Daoy (cell line): ENCODE measurements at regions not wholly inside any gene's neighbourhood (a gene's known extent, or its start where the extent isn't known, plus 50 kb on each side); places are given as distances from the start of the nearest gene placed in this dataset.

ENCODE experiments used
- DNase-seq: peaks from one replicate; pipeline ENCODE4 v3.0.0-alpha.2; 2015; ENCODE audit warnings: low read depth

GRCh38 chr6:126419901-126420300 lies 80.0 kb downstream of the CENPW start:
- DNase-seq: no peak

DNA sequence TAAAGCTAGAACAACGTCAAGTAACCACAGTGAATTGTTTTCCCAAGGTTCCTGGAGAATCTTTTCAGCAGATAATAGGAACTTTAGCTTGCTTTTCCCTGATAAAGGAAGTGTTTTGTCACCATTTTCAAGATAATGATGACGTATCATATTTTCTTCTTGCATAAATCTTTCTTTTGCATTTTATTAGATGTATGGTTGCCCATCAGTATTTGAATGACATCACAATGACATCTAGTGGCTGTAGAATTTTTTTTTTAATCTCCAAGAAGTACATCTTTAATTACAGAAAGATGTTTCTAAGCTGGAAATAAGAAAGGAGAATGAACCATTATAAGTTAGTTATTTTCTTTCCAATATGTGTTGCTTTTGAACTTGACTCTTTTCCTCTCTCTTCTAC lies 83.0 kb downstream of the CENPW start:
- DNase-seq: no peak

DNA sequence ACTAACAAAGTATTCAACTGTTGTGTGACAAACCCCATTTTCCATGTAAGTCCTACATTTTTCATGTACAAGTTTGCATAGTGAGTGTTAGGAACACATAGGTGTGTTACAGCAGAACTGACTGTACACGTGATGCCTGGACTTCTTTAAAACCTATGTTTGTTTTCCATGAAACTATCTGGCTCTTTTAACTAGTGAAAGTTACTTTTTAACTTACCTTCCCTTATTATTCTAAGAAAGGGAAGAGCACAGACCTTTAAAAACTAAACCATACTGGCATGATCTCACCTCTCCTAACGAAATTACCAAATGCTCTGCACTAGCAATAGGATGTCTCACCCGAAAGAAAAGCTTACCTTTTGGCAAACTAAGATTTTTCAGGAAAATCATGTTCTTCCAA lies 87.8 kb downstream of the CENPW start:
- DNase-seq: no peak

DNA sequence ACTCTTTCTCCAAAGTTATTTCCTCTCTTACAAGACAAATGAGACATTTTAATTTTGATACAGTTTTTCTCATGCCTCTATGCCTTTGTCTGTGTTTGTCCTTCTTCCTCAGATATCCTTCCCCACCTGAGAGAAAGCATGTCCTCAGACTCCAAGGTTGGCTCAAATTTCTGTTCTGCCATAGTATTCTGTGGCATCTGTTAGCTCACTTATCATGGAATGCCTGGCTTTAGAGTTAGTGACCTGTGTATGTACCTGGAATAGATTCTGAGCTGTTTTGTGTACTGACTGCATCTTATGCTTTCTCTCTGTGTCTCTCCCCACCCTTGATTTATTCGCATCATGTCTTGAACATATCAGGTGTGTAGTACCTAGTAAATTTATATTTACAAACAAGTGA lies 90.0 kb downstream of the CENPW start:
- no peak for DNase-seq

DNA sequence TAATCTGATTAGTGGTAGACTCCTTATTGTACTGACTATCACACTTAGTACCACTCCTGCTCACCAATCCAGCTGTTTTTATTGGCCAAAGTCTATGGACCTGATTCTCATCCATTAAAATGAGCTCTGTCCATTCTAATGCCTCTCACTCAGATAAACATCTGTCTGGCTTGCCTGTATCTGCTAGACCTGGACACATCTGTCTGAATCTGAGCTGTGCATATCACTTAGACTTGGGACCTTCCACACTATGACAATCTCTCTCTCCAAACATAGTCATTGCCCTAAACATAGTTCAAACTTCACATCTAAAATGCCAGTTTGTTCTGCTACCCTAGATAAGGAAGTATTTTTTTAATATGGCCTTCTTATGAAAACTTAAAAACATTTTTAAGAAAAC lies 92.6 kb downstream of the CENPW start:
- DNase-seq: no peak

- no peak for DNase-seq
These were observed 94.0 kb downstream of the CENPW start for GRCh38 chr6:126433927-126434326.

GRCh38 chr6:126437205-126437604 lies 97.3 kb downstream of the CENPW start:
- no peak for DNase-seq

GRCh38 chr6:126439040-126439439 lies 99.1 kb downstream of the CENPW start:
- DNase-seq: no peak

DNA sequence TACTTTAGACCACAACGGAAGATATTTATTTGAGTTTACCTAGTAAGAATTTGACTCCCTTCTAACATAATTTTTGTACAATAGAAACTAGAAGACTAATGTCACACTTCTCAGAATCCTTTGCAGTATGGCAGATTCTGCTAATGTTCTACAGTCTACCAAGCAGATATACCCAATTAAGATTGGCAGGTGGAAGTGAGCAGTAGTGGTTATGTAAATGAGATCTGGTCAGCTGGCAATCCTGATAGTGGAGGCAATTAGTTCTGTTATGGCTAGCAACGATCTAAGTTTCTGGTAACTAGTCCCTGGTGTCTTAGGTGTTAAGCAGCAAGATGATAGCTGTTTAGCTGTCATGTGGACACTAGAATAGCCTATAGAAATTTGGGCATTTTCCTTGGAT lies 101.0 kb downstream of the CENPW start:
- no peak for DNase-seq

- DNase-seq: no peak
These were observed 104.9 kb downstream of the CENPW start for GRCh38 chr6:126444659-126445273.

DNA sequence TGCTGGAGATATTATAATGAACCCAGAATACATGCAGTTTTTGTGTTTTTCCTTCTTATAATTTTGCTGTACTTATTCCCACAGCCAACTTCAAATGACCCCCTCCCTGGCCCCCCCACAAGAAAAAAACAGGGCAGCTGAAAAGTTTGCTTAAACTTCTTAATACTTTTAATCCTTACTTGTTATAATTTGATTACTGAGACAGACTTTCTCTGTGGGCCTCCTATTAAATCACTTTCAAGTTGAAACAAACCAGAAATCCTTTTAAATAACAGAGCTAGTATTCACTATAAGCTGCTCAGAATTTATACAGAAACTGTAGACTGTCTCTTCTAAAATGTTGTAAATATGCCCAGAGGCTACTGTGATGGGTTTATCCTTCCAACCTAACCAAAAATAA lies 106.3 kb downstream of the CENPW start:
- DNase-seq: no peak

DNA sequence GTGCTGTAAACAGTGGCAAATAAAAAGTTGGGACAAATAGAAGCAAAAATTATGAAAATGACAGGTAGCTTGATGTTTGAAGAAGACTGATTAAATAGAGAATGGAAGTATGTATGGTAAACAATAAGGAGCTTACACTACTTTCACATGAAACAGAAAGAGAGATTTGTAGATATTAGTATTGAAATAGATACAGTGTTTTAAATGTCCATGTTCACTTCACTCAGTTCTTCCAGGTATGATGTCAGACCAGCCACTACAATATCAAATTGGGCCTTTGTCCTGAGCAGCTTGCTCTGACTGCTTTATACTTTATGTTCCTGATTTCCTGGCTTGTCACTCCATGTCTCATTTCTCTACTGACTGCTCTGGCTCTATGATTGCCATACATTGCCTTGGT lies 107.5 kb downstream of the CENPW start:
- DNase-seq: no peak

DNA sequence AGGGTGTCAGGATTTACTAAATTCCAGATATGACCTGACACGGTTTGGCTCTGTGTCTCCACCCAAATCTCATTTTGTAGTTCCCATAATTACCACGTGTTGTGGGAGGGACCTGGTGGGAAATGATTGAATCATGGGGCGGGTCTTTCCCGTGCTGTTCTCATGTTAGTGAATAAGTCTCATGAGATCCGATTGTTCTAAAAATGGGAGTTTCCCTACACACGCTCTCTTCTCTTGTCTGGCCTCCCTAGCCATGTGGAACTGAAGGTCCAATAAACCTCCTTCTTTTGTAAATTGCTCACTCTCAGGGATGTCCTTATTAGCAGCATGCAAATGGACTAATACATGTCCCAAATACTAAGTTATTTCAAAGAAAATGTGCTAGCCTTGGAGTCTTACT lies 121.1 kb downstream of the CENPW start:
- DNase-seq: no peak

GRCh38 chr6:126464245-126464644 lies 124.3 kb downstream of the CENPW start:
- no peak for DNase-seq

DNA sequence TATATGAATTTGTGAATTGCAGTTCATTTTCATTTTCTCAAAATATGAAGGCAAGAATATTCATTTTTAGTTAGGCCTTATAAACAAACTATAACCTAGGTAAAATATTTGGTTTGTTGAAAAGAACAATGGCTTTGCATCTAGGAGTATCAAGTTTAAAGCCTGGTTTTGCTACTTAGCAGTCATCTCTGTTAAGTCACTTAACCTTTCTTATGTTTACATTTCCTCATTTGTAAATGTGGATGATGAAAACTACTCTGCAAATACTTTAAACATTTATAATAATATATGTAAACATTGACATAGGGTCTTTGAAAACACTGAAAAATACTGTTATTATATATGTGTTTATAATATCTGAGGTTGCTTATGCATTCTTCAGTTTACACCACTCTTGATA lies 135.5 kb downstream of the CENPW start:
- DNase-seq: no peak

- DNase-seq: no peak
These were observed 137.8 kb downstream of the CENPW start for GRCh38 chr6:126477678-126478077.

DNA sequence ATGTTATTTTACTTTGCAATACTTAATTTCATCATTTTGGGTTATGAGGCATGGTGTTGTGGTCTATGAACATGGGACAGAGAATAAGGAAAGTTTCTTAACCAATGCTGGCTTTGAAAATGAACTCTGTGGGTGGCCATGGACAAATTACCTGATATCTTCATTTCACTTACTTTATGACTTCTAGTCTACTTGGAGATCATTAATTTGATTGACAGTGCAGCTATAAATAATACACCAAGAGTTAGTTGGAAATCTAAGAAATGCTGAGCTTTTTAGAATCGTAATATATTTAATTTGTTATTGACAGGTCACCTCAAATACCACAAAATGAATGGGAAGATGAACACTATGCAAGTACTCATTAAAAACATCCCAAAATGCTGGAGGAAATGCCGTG lies 140.4 kb downstream of the CENPW start:
- no peak for DNase-seq

DNA sequence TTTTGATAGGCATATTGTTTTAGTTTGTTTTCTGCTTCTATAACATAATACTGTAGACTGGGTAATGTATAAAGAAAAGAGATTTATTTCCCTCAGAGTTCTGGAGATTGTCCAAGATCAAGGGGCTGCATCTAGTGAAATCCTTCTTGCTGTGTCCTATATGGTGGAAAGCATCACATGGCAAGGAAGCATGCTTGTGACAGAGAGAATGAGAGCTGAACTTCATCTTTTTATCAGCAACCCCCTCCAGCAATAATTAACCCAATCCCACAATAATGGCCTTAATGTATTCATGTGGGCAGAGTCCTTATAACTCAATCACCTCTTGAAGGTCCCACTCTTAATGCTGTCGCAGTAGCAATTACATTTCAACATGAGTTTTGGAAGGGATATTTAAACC lies 141.4 kb downstream of the CENPW start:
- no peak for DNase-seq

DNA sequence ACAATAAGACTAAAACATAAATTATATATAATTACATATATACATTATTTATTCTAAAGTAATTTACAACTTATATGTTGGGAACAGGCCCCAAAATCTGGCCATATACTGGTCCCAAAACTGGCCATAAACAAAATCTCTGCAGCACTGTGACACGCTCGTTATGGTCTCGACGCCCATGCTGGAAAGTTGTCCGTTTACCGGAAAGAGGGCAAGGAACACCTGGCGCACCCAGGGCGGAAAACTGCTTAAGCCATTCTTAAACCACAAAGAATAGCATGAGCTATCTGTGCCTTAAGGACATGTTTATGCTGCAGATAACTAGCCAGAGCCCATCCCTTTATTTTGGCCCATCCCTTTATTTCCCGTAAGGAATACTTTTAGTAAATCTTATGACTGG lies 164.9 kb downstream of the CENPW start:
- no peak for DNase-seq

DNA sequence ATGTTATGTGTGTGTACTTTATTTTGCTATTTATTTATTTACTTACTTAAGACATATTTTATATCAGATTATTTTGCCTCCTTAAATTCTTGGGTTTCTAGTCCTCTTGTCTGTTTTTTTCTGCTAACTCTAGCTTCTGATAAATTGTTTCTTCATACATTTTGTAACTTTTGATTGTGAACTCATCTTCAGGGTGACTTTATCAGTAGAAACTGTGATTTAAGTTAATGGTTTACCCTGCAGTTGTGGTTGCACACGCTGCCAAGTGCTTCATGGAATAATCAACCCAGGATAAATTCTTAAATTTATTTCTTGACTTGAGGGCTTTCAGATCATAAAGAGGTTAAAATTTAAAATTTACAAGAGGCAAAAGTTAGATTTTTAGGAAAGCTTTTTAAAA lies 173.3 kb downstream of the CENPW start:
- no peak for DNase-seq

DNA sequence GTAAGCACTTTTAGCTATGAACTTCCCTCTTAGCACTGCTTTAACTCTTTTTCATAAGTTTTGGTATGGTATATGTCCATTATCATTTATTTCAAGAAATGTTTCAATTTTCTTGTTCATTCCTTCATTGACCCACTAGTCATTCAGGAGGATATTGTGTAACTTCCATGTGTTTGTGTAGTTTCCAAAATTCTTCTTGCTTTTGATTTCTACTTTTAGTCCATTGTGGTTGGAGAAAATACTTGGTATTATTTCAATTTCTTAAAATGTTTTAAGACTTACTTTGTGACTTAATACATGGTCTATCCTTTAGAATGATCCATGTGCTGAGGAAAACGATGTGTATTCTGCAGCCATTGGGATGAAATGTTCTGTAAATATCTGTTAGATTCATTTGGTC lies 176.5 kb downstream of the CENPW start:
- no peak for DNase-seq

- no peak for DNase-seq
These were observed 185.0 kb downstream of the CENPW start for GRCh38 chr6:126524811-126525326.

- no peak for DNase-seq
These were observed 186.6 kb downstream of the CENPW start for GRCh38 chr6:126526547-126526946.

GRCh38 chr6:126526996-126527606 lies 187.2 kb downstream of the CENPW start:
- DNase-seq: no peak
